A673 (cell line): ENCODE measurements at regions not wholly inside any gene's neighbourhood (a gene's known extent, or its start where the extent isn't known, plus 50 kb on each side); places are given as distances from the start of the nearest gene placed in this dataset.

Experiments used
- BruUV-seq: library from RNA; stranded (reverse); fragments of 400-500 nt; replicated peaks from 2 replicates; lab custom pipeline; 2021; lab: Mats Ljungman, UMichigan
- CTCF ChIA-PET: fragments of 300-600 bp; sonication (Branson Sonifier 250); formaldehyde crosslinking; loops from one replicate; lab custom pipeline; 2022; ENCODE audit warnings: antibody characterized with exemption; lab: Charles Lee
- POLR2A ChIA-PET: fragments of 300-600 bp; sonication (Branson Sonifier 250); formaldehyde crosslinking; loops from one replicate; lab custom pipeline; 2022; ENCODE audit warnings: antibody characterized with exemption; ENCODE audit not compliant: low non-redundant PET; lab: Charles Lee
- DNase-seq: peaks from one replicate; pipeline ENCODE4 v3.0.0-alpha.2; 2015; ENCODE audit warnings: low spot score
- H3K27ac ChIP-seq: fragments of 200-600 bp; sonication (generic); 2 replicates; pipeline ENCODE4 v1.5.1; 2016; ENCODE audit warnings: mixed run types, low read depth, mild to moderate bottlenecking, mixed read lengths, antibody characterized with exemption, low read length; ENCODE audit not compliant: poor library complexity, severe bottlenecking
- H3K27me3 ChIP-seq: fragments of 200-600 bp; sonication (generic); replicated peaks from 2 replicates; pipeline ENCODE4 v1.6.1; 2017; ENCODE audit warnings: mixed run types, low read depth, mild to moderate bottlenecking, mixed read lengths, antibody characterized with exemption, low read length; ENCODE audit not compliant: insufficient read depth, poor library complexity
- H3K36me3 ChIP-seq: fragments of 200-600 bp; sonication (generic); 2 replicates; pipeline ENCODE4 v1.6.1; 2016; ENCODE audit warnings: mixed run types, mild to moderate bottlenecking, mixed read lengths, antibody characterized with exemption, low read length; ENCODE audit not compliant: insufficient read depth, poor library complexity, severe bottlenecking
- H3K4me1 ChIP-seq: fragments of 200-600 bp; sonication (generic); 2 replicates; pipeline ENCODE4 v1.6.1; 2017; ENCODE audit warnings: mixed run types, mild to moderate bottlenecking, mixed read lengths, antibody characterized with exemption, low read length; ENCODE audit not compliant: insufficient read depth, poor library complexity, severe bottlenecking
- H3K4me3 ChIP-seq: fragments of 200-600 bp; sonication (generic); 2 replicates; pipeline ENCODE4 v1.5.1; 2016; ENCODE audit warnings: low read depth, mixed run types, mild to moderate bottlenecking, mixed read lengths, low read length; ENCODE audit not compliant: poor library complexity, severe bottlenecking
- H3K9me3 ChIP-seq: fragments of 200-600 bp; sonication (generic); 2 replicates; pipeline ENCODE4 v1.6.1; 2016; ENCODE audit warnings: mixed run types, low read depth, mild to moderate bottlenecking, mixed read lengths, antibody characterized with exemption, low read length; ENCODE audit not compliant: poor library complexity, severe bottlenecking
- CTCF ChIP-seq: fragments of 300-800, 200-600 bp; sonication (generic); conservative IDR thresholded peaks from 2 replicates; pipeline ENCODE4 v1.5.1; 2017; ENCODE audit warnings: low read depth, mild to moderate bottlenecking, antibody characterized with exemption, low read length, moderate library complexity, mixed read lengths
- EZH2 ChIP-seq: fragments of 200-600 bp; sonication (generic); IDR thresholded peaks from 2 replicates; pipeline ENCODE4 v1.6.1; 2017; ENCODE audit warnings: borderline replicate concordance, low read depth, mild to moderate bottlenecking, mixed read lengths, antibody characterized with exemption, low read length; ENCODE audit not compliant: poor library complexity, severe bottlenecking
- intact Hi-C: fragments of 100-400 bp; cut with micrococcal nuclease; formaldehyde crosslinking; loops from one replicate; pipeline ENCODE4 v1.10.0; 2022; ENCODE audit not compliant: unreplicated experiment

- DNase-seq = no peak
- no peak for TF ChIP-seq CTCF
- intact Hi-C loops = loop anchor here (10.0 kb wide), 1 partner anchor 465 kb away; the partner anchor contains the start of gene EPHA4
- BruUV-seq = no TSS peak
- H3K36me3 ChIP-seq = no peaks in the 10 kb centered on the region
- no peak overlapping the region for H3K4me3 ChIP-seq
- no peak overlapping the region for H3K27ac ChIP-seq
- POLR2A ChIA-PET = no interaction called here
- CTCF ChIA-PET = no interaction called here
- H3K9me3 ChIP-seq = no peaks in the 10 kb centered on the region
- peaks cover 2% of the 10 kb centered on the region for H3K4me1 ChIP-seq
- H3K27me3 ChIP-seq = peaks cover 3% of the 10 kb centered on the region
Observed at GRCh38 chr2:221109552-221109951, 462.6 kb downstream of the EPHA4 start.

DNA sequence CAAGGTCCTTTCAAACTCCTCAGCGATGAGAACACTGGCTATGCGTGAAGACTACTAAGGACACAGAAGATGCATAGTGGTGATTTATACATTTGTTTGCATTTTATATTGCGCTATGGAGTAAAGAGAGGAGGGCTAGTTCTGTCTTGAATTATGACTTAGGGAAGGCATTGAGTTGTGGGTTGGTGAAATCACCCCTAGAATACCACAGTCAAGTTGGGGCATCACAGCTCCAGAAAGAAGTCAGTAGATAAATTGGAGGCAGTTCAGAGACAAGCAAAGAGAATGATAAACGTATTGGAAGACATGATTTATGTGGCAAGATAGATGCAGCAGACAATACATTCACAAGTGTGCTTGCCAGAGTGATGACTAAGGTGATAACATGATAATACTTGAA lies 460.4 kb downstream of the EPHA4 start:
- intact Hi-C loops = no loop called here
- ChIA-PET CTCF (no interaction called here), POLR2A (interaction anchor here (0.5 kb wide), 1 partner anchor 334 kb away, joined by 8 read pairs; no protein-coding TSS in a partner anchor)
- no peak for TF ChIP-seq CTCF
- TF ChIP-seq EZH2 = no peak
- Histone ChIP-seq H3K27me3 (peaks cover 3% of the 10 kb centered on the region), H3K9me3 (no peaks in the 10 kb centered on the region), H3K27ac (no peak overlapping the region), H3K36me3 (no peaks in the 10 kb centered on the region), H3K4me3 (no peak overlapping the region), H3K4me1 (no peaks in the 10 kb centered on the region)
- BruUV-seq = no TSS peak
- DNase-seq = no peak

DNA sequence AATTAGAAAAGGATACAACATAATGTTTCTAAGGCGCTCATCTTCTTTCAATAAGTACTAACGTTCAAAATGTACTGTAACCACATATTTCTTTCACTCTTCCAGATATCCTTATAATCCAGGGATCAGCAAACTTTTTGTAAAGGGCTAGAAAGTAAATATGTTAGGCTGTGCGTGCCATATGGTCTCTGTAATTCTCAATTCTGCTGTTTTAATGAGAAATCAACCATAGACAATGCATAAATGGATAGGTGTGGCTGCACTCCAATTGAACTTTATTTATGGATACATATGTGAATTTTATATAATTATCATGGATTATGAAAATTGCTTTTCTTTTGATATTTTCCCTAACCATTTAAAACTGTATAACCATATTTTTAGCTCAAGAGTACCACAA lies 459.4 kb downstream of the EPHA4 start:
- TF ChIP-seq CTCF (no peak), EZH2 (no peak)
- Histone ChIP-seq H3K27ac (no peak overlapping the region), H3K4me3 (no peak overlapping the region), H3K36me3 (no peaks in the 10 kb centered on the region), H3K4me1 (no peaks in the 10 kb centered on the region), H3K27me3 (peaks cover 3% of the 10 kb centered on the region), H3K9me3 (no peaks in the 10 kb centered on the region)
- CTCF ChIA-PET = no interaction called here
- intact Hi-C loops = no loop called here
- no TSS peak for BruUV-seq
- DNase-seq = no peak
- POLR2A ChIA-PET = no interaction called here
